Activated naive CD8-positive, alpha-beta T cell treated with anti-CD3 and anti-CD28 coated beads, Interleukin-2, amount 50 U/mL, for 24 hours (primary cell): ENCODE measurements at regions not wholly inside any gene's neighbourhood (a gene's known extent, or its start where the extent isn't known, plus 50 kb on each side); places are given as distances from the start of the nearest gene placed in this dataset.
"Not testable (repeated sequence)": the region's sequence is repeated elsewhere in the genome, so short reads cannot be mapped to it uniquely, and the experiment has no call there.

Experiments
- ATAC-seq: fragments of 150-1000 bp; cut with Tn5 transposase; one replicate; pipeline ENCODE4 v1.10.0; 2021
- DNase-seq: peaks from one replicate; pipeline ENCODE4 v3.0.0; 2021
- H3K27ac Mint-ChIP-seq: one replicate; pipeline ENCODE4 v1.8.0; 2021; ENCODE audit warnings: mild to moderate bottlenecking, mixed read lengths
- H3K27me3 Mint-ChIP-seq: one replicate; pipeline ENCODE4 v1.8.0; 2021; ENCODE audit warnings: mixed read lengths
- H3K36me3 Mint-ChIP-seq: one replicate; pipeline ENCODE4 v1.8.0; 2021; ENCODE audit warnings: low read depth, mixed read lengths
- H3K4me1 Mint-ChIP-seq: one replicate; pipeline ENCODE4 v1.8.0; 2021; ENCODE audit warnings: mixed read lengths
- H3K4me3 Mint-ChIP-seq: one replicate; pipeline ENCODE4 v1.8.0; 2021; ENCODE audit warnings: mild to moderate bottlenecking, moderate library complexity, mixed read lengths
- H3K9me3 Mint-ChIP-seq: one replicate; pipeline ENCODE4 v1.8.0; 2021; ENCODE audit warnings: mixed read lengths

GRCh38 chrX:776061-776460 lies 145.5 kb downstream of the SHOX start:
- Mint-ChIP-seq H3K4me3 (no peak overlapping the region), H3K27me3 (no peaks in the 10 kb centered on the region), H3K27ac (no peak overlapping the region), H3K9me3 (peaks cover 10% of the 10 kb centered on the region), H3K4me1 (no peaks in the 10 kb centered on the region), H3K36me3 (no peaks in the 10 kb centered on the region)
- ATAC-seq (no peak), DNase-seq (no peak)

DNA sequence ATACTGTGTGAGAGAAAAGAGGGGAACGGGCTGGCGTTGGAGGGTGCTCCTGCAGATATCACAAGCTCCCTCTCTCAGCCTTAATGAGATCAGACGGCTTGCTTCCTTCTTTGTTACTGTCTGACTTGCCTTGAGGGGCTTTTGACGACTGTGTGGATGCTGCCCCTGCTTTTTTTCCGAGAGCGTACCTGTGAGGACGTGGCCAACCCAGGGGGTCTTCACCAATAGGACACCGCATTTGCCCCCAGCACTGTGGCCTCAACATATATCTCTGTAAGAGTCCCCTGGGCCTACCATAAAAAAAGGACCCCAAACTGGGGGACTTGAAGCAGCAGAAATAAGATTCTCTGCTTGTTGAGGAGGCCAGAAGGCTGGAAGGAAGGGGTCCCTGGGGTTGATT lies 143.9 kb downstream of the SHOX start:
- Mint-ChIP-seq H3K27ac (no peak overlapping the region), H3K27me3 (no peaks in the 10 kb centered on the region), H3K9me3 (peaks cover 10% of the 10 kb centered on the region)

DNA sequence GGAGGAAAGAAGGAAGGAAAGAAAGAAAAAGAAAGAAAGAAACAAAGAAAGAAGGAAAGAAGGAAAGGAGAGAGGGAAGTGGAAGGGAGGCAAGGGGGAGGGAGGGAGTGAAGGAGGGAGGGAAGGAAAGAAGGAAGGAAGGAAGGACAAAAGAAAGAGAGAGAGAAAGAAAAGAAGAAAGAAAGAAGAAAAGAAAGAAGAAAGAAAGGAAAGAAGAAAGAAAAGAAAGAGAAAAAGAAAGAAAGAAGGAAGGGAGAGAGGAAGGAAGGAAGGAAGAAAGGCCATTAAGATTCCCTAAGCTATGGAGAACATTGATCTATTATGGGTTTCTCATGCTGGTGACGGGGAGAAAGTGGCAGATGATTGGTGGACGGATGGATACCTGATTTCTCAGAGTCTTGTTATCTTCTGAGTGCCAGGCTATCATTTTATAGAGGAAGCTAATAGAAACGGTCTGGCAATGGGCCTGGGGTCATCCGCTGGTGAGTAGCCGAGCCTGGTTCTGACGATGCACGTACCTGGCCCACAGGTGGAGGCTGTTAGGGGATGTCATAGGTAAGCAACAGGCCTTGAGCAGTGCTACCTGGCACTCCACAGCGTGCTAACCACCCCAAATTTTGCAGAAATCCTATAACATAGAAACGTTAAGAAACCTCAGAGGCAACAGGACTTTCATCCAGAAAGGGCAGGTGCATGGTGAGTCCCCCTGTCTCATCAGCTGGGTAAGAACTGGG lies 142.9 kb downstream of the SHOX start:
- H3K36me3 Mint-ChIP-seq = no peaks in the 10 kb centered on the region
- no peaks in the 10 kb centered on the region for H3K9me3 Mint-ChIP-seq
- no peaks in the 10 kb centered on the region for H3K27me3 Mint-ChIP-seq
- H3K4me1 Mint-ChIP-seq = no peaks in the 10 kb centered on the region
- H3K27ac Mint-ChIP-seq = no peak overlapping the region
- DNase-seq (no peak), ATAC-seq (no peak)
- H3K4me3 Mint-ChIP-seq = no peak overlapping the region

More for the DNA sequence above, 143.9 kb downstream of the SHOX start:
- H3K4me1 Mint-ChIP-seq = no peaks in the 10 kb centered on the region
- no peak for ATAC-seq
- H3K36me3 Mint-ChIP-seq = no peaks in the 10 kb centered on the region
- H3K4me3 Mint-ChIP-seq = no peak overlapping the region
- DNase-seq = no peak

DNA sequence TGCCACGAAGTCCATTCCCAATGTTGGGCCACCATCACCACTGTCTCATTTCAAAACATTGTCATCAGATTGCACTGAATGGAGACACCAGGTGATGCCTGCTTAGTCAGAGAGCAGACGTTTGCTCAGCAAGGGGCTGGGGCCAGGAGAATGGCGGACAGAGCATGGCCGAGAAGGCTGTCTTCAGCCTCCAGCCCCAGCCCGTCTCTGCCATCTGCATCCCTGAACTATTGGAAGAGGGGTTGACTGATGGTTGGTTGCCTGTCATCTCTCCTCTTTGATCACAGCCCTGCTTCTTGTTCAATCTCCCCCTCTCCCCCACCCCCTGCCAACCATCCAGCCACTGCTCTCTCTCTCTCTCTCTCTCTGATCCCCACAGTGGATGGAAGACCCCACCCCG lies 140.9 kb downstream of the SHOX start:
- H3K27ac Mint-ChIP-seq = no peak overlapping the region
- H3K36me3 Mint-ChIP-seq = no peaks in the 10 kb centered on the region
- ATAC-seq = no peak
- peaks cover 6% of the 10 kb centered on the region for H3K9me3 Mint-ChIP-seq
- H3K4me3 Mint-ChIP-seq = no peak overlapping the region
- no peak for DNase-seq
- no peaks in the 10 kb centered on the region for H3K4me1 Mint-ChIP-seq
- no peaks in the 10 kb centered on the region for H3K27me3 Mint-ChIP-seq

DNA sequence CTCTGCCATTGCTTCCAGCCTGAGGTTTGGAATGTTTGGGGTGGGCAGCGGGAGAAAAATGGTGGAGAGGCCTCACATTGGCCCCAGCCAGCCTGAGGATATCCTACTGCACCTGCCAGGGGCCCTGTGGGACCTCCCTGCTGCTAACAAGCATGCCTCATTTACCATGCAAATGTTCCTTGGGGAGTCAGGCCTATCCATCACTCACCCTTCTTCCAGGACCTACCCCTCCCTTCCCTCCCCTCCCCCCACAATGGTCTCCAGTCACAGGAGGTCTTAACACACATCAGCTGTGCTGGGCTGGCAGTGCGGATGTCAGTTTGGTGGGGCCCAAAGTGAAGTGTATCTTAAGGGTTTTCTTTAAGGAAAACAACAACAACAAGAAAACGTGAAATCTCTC lies 139.2 kb downstream of the SHOX start:
- Mint-ChIP-seq H3K27me3 (no peaks in the 10 kb centered on the region), H3K4me1 (no peaks in the 10 kb centered on the region), H3K36me3 (no peaks in the 10 kb centered on the region), H3K4me3 (no peak overlapping the region), H3K9me3 (peaks cover 6% of the 10 kb centered on the region), H3K27ac (no peak overlapping the region)
- DNase-seq (no peak), ATAC-seq (no peak)

DNA sequence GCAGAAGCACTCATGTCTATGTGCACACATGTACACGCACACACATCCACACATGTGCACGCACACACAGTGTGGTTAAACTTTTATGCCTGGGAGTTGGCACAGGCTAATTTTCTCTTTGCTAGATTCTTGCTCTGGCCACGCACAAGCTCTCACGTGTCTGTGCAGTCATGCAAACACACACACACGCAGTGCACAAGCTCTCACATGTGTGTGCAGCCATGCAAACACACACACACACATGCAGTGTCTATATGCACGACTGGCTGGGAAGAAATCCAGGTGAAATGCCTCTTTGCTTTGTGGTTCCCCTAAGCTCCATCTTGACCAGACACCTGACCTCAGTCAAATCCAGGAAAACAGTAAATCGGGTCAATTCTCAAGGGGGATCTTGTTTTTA lies 138.0 kb downstream of the SHOX start:
- DNase-seq (no peak), ATAC-seq (no peak)
- H3K9me3 Mint-ChIP-seq = peaks cover 6% of the 10 kb centered on the region
- H3K27me3 Mint-ChIP-seq = no peaks in the 10 kb centered on the region
- H3K27ac Mint-ChIP-seq = no peak overlapping the region
- no peaks in the 10 kb centered on the region for H3K4me1 Mint-ChIP-seq
- H3K4me3 Mint-ChIP-seq = no peak overlapping the region
- no peaks in the 10 kb centered on the region for H3K36me3 Mint-ChIP-seq

DNA sequence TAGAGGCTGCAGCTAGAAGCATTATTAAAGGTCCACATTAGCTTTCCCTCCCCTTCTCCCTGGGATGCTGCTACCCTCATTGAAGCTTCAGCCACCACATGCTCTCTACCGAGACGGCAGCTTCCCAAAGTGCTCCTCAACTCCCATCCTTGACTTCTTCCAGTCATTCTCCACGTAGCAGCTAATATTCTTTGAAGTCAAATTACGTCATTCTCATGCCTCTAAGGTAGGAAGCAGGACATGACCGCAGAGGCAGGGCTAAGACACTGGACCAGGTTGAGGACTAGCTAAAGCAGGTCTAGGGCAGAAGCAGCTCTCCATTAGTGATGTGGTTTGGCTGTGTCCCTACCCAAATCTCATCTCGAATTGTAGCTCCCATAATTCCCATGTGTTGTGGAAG lies 128.3 kb downstream of the SHOX start:
- no peak overlapping the region for H3K27ac Mint-ChIP-seq
- no peaks in the 10 kb centered on the region for H3K36me3 Mint-ChIP-seq
- ATAC-seq = no peak
- peaks cover 7% of the 10 kb centered on the region for H3K27me3 Mint-ChIP-seq
- H3K9me3 Mint-ChIP-seq = no peaks in the 10 kb centered on the region
- no peak overlapping the region for H3K4me3 Mint-ChIP-seq
- no peaks in the 10 kb centered on the region for H3K4me1 Mint-ChIP-seq
- no peak for DNase-seq

- no peak overlapping the region for H3K27ac Mint-ChIP-seq
- DNase-seq (no peak), ATAC-seq (no peak)
- no peaks in the 10 kb centered on the region for H3K9me3 Mint-ChIP-seq
- no peaks in the 10 kb centered on the region for H3K4me1 Mint-ChIP-seq
- H3K27me3 Mint-ChIP-seq = no peaks in the 10 kb centered on the region
- no peaks in the 10 kb centered on the region for H3K36me3 Mint-ChIP-seq
- H3K4me3 Mint-ChIP-seq = no peak overlapping the region
These were observed 120.2 kb downstream of the SHOX start for GRCh38 chrX:750812-751211.

DNA sequence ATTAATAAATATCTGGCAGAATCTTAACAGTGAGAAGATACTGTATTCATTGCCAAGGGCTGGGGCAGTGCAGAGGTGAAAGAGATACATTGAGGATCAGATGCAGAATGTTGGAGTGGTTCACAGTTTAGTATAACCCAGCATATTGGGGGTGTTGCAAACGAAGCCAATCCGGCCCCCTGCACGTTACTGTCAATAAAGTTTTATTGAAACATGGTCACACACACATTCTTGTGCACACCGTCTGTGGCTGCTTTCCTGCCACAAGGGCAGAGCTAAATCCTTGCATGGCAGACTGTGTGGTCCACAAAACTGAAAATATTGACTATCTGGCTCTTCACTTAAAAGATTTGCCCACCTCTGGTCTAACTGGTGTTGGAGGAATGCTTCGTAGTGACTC lies 119.7 kb downstream of the SHOX start:
- ATAC-seq (no peak), DNase-seq (no peak)
- no peaks in the 10 kb centered on the region for H3K36me3 Mint-ChIP-seq
- no peaks in the 10 kb centered on the region for H3K4me1 Mint-ChIP-seq
- H3K27ac Mint-ChIP-seq = no peak overlapping the region
- H3K27me3 Mint-ChIP-seq = no peaks in the 10 kb centered on the region
- peaks cover under 1% of the 10 kb centered on the region for H3K9me3 Mint-ChIP-seq
- no peak overlapping the region for H3K4me3 Mint-ChIP-seq

DNA sequence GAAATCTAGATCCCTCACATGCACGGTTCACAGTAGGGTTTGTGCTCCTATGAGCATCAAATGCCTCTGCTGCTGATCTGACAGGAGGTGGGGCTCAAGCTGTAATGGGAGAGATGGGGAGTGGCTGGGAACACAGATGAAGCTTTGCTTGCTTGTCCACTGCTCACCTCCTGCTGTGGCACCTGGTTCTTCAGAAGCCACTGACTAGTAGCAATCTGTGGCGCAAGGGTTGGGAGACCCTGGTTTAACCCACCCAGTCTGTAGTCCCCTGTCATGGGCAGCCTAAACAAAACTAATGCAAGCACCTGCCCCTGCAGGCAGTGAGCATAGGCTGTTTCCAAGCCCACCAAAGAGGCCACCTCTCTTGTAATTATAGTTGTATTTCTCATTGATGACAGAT lies 116.6 kb downstream of the SHOX start:
- no peak overlapping the region for H3K4me3 Mint-ChIP-seq
- peaks cover 5% of the 10 kb centered on the region for H3K36me3 Mint-ChIP-seq
- H3K27me3 Mint-ChIP-seq = no peaks in the 10 kb centered on the region
- peaks cover 22% of the 10 kb centered on the region for H3K9me3 Mint-ChIP-seq
- ATAC-seq (no peak), DNase-seq (no peak)
- no peak overlapping the region for H3K27ac Mint-ChIP-seq
- no peaks in the 10 kb centered on the region for H3K4me1 Mint-ChIP-seq

DNA sequence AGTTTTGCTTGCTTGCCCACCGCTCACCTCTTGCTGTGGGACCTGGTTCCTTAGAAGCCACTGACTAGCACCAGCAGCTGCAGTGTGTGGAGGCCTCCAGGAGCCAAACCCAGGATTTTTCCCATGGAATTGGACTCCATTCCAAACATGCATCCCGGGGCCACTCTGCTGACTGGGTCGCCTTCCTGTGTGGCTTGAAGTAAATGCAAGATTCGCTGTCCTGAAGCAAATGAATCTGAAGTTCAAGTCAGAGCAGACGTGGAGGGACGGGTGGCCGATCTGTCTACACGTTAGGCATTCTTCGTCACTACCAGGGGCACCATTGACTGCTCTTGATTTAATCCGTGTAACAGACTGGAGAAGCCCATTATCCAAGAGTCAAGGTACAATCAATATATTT lies 109.0 kb downstream of the SHOX start:
- H3K9me3 Mint-ChIP-seq = peaks cover 15% of the 10 kb centered on the region
- peaks cover 6% of the 10 kb centered on the region for H3K36me3 Mint-ChIP-seq
- H3K4me1 Mint-ChIP-seq = no peaks in the 10 kb centered on the region
- ATAC-seq (no peak), DNase-seq (no peak)
- no peaks in the 10 kb centered on the region for H3K27me3 Mint-ChIP-seq
- no peak overlapping the region for H3K4me3 Mint-ChIP-seq
- H3K27ac Mint-ChIP-seq = no peak overlapping the region

DNA sequence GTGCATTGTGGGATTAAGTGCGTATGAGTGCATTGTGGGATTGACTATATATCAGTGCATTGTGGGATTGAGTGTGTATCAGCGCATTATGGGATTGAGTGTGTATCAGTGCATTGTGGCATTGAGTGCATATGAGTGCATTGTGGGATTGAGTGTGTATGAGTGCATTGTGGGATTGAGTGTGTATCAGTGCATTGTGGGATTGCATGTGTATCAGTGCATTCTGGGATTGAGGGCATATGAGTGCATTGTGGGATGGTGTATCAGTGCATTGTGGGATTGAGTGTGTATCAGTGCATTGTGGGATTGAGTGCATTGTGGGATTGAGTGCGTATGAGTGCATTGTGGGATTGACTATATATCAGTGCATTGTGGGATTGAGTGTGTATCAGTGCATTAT lies 106.4 kb downstream of the SHOX start:
- not testable (repeated sequence) for H3K4me3 Mint-ChIP-seq, ATAC-seq

DNA sequence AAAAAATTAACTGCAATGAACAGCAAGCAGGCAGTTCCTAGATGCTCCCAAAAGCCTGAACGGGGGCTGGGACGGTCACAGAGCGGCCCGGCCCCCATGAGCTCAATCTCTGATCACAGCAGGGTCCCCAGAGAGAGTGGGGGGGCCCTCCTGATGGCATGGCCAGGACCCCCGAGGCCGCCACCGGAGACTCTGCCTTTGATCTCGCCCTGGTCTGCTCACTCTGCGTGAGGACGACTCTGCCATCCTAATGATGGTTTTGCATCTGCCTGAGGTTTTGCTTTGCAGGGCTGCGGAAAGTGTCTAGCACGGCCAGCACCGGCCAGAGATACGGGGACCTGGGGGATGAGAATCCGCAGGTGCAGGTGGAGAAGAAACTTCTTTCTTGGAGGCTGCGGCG lies 103.8 kb downstream of the SHOX start:
- no peaks in the 10 kb centered on the region for H3K36me3 Mint-ChIP-seq
- DNase-seq (no peak), ATAC-seq (no peak)
- no peaks in the 10 kb centered on the region for H3K4me1 Mint-ChIP-seq
- no peaks in the 10 kb centered on the region for H3K27me3 Mint-ChIP-seq
- no peaks in the 10 kb centered on the region for H3K9me3 Mint-ChIP-seq
- no peak overlapping the region for H3K27ac Mint-ChIP-seq
- no peak overlapping the region for H3K4me3 Mint-ChIP-seq

More for the DNA sequence above, 106.4 kb downstream of the SHOX start:
- H3K4me1 Mint-ChIP-seq, H3K27me3 Mint-ChIP-seq, H3K9me3 Mint-ChIP-seq, H3K27ac Mint-ChIP-seq, H3K36me3 Mint-ChIP-seq, DNase-seq: not testable (repeated sequence)

DNA sequence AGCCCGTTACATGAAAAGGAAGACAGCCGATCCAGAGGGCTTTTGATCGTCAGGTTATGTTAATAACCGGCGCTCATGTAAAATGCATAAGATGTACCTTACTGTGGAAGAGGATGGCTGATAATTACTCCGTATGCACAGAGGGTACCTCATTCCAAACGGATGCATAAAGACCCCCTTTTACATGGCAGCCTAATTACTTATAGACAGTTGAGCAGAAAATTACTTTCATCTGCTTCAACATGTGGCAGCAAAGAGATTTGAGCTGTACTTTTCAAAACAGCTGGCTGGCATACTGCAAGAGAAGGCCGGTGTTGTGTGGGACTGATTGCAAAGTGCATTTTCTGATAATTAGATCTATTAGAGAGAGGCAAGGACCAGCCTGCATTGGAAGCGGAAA lies 103.4 kb downstream of the SHOX start:
- DNase-seq = no peak
- Mint-ChIP-seq H3K9me3 (no peaks in the 10 kb centered on the region), H3K4me3 (no peak overlapping the region), H3K27me3 (no peaks in the 10 kb centered on the region), H3K4me1 (no peaks in the 10 kb centered on the region), H3K36me3 (no peaks in the 10 kb centered on the region), H3K27ac (no peak overlapping the region)
- ATAC-seq = no peak

DNA sequence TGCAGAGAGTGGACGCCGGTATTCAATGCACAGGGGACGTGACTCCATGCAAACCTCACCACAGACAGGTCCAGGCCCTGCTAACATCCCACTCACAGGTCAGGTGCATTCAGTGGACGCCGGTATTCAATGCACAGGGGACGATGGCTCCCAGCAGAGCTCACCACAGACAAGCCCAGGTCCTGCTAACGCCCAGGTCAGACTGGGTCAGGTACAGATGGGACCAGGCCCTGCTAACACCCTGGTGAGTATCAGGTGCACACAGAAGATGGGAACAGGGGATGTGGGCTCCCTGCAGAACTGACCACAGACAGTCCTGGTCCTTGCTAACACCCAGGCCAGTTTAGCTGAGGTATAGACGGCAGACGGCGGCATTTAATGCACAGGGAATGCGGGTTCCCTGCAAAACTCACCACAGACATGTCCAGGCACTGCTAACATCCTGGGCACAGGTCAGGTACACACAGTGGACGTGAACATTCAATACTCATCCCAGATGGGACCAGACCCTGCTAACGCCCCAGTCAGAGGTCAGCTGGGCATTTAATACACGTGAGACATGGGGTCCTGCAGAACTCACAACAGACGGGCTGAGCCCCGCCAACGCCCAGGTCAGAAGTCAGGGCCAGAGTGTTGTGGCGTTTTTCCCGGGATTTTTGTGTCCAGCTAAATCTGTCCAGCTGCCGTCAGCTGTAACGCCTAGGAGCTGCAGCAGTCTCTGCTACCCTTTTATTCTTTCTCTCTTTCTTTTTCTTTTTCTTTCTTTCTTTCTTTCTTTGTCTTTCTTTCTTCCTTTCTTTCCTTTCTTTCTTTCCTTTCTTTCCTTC lies 99.2 kb downstream of the SHOX start:
- Mint-ChIP-seq H3K4me1 (no peaks in the 10 kb centered on the region), H3K9me3 (no peaks in the 10 kb centered on the region), H3K27ac (no peak overlapping the region), H3K27me3 (no peaks in the 10 kb centered on the region), H3K4me3 (no peak overlapping the region), H3K36me3 (no peaks in the 10 kb centered on the region)
- no peak for DNase-seq
- ATAC-seq = no peak
